ENCODE measurements at regions not wholly inside any gene's neighbourhood (a gene's known extent, or its start where the extent isn't known, plus 50 kb on each side); places are given as distances from the start of the nearest gene placed in this dataset.

DNA sequence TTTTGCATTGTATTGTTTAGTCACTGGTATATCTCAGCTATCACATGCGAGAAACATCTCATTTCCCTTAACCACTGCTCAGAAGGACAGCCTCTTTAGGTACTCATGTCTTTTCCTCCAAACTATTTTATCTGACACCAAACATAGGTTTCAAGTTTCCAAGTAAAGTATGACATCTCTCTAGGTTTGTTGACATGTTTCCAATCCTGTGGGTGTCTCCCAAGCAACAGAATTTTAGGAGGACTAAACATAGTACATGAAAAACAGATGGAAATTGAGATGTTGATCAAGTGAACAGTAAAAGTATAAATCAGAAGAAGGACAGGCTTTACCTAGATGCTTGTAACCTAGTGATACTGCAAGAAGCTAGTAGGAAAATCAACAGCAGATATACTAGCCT, 371.4 kb downstream of the DTHD1 start:
- TF ChIP-seq ZFX (IDR thresholded peaks at IDR 0.05; ENCODE audit: borderline replicate concordance) = no peak
- TF ChIP-seq, protein P1, sequence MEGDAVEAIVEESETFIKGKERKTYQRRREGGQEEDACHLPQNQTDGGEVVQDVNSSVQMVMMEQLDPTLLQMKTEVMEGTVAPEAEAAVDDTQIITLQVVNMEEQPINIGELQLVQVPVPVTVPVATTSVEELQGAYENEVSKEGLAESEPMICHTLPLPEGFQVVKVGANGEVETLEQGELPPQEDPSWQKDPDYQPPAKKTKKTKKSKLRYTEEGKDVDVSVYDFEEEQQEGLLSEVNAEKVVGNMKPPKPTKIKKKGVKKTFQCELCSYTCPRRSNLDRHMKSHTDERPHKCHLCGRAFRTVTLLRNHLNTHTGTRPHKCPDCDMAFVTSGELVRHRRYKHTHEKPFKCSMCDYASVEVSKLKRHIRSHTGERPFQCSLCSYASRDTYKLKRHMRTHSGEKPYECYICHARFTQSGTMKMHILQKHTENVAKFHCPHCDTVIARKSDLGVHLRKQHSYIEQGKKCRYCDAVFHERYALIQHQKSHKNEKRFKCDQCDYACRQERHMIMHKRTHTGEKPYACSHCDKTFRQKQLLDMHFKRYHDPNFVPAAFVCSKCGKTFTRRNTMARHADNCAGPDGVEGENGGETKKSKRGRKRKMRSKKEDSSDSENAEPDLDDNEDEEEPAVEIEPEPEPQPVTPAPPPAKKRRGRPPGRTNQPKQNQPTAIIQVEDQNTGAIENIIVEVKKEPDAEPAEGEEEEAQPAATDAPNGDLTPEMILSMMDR (IDR thresholded peaks at IDR 0.05) = no peak
- H3K27ac ChIP-seq = no peak overlapping the region

- H3K27ac ChIP-seq = no peak overlapping the region
- no peak for TF ChIP-seq ZFX (IDR thresholded peaks at IDR 0.05; ENCODE audit: borderline replicate concordance)
- TF ChIP-seq, protein P1 (IDR thresholded peaks at IDR 0.05) = no peak
Observed at GRCh38 chr4:36665985-36666527, 384.6 kb downstream of the DTHD1 start.

- TF ChIP-seq, protein P1 (IDR thresholded peaks at IDR 0.05) = no peak
- no peak for TF ChIP-seq ZFX (IDR thresholded peaks at IDR 0.05; ENCODE audit: borderline replicate concordance)
- H3K27ac ChIP-seq = no peak overlapping the region
Observed at GRCh38 chr4:36675436-36675835, 394.0 kb downstream of the DTHD1 start.

DNA sequence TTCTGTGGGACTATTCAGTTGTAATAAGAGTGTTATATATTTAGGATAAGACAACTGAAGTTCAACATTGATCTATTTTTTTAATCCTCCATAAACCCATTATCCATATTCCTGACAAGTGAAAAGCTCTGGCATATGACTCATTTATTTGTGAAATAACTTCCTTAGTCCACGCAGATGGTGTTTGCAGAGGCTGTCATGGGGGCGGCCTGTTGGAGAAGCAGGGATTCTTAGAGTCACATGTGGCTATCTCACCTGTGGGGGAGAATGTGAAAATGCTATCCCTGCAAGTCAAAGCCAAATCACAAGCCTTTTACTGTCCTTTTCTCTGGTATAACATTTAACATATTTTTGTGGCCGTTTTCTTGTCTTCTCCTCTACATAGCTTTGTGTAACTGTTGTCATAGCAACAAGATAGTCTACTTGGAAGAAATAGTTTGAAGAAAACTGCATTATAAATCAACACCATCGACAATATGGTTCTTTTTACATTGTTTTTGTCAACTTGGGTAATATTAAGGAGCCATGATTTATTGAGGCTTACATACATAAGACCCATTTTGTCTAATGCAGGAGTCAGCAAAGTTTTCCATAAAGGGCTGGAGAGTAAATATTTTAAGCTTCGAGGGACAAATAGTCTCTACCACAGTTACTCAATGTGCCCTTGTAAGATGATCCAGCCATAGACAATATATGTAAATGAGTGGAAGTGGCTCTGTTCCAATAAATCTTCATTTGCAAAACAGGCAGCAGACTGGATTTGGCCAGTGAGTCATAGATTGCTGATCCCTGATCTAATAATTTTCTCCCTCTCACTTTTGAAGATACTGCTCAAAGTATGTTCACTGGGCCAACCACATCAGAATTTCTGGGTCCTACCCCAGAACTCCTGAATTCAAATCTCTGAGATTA, 395.0 kb downstream of the DTHD1 start:
- TF ChIP-seq, protein P1 (IDR thresholded peaks at IDR 0.05) = no peak
- TF ChIP-seq ZFX (IDR thresholded peaks at IDR 0.05; ENCODE audit: borderline replicate concordance) = no peak
- H3K27ac ChIP-seq = peak overlapping the region; percentile 21

- TF ChIP-seq, protein P1 (IDR thresholded peaks at IDR 0.05) = no peak
- TF ChIP-seq ZFX (IDR thresholded peaks at IDR 0.05; ENCODE audit: borderline replicate concordance) = no peak
- peak overlapping the region; percentile 21 for H3K27ac ChIP-seq
Observed at GRCh38 chr4:36677112-36677511, 395.7 kb downstream of the DTHD1 start.

DNA sequence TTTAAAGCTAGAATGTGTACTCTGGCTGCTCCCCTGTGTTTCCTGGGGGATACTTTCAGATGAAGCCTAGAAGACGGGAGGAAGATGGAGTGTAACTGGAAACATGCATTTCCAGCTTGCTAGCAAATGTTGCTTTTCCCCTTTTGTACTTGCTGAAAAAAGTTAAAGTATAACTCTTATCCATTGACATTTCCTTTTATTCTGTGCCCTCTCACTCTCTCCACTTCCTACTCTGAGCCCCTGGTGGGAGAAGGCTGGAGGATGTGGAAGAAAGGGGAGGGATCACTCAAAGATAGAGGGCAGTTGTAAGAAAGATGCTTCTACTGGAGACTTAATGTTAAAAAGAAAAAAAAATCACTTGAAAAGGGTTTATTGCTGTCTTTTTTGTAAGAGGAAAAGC, 396.5 kb downstream of the DTHD1 start:
- H3K27ac ChIP-seq = no peak overlapping the region
- TF ChIP-seq, protein P1 (IDR thresholded peaks at IDR 0.05) = no peak
- no peak for TF ChIP-seq ZFX (IDR thresholded peaks at IDR 0.05; ENCODE audit: borderline replicate concordance)

GRCh38 chr4:36687681-36688080, 406.3 kb downstream of the DTHD1 start:
- no peak for TF ChIP-seq ZFX (IDR thresholded peaks at IDR 0.05; ENCODE audit: borderline replicate concordance)
- TF ChIP-seq, protein P1 (IDR thresholded peaks at IDR 0.05) = no peak
- no peak overlapping the region for H3K27ac ChIP-seq
